RWPE1 (cell line): ENCODE measurements at regions not wholly inside any gene's neighbourhood (a gene's known extent, or its start where the extent isn't known, plus 50 kb on each side); places are given as distances from the start of the nearest gene placed in this dataset.

Experiments
- CTCF ChIA-PET: fragments of 350-600 bp; sonication (Branson Sonifier 250); formaldehyde crosslinking; extraction: SDS; loops from one replicate; lab custom pipeline; 2021; lab: Yijun Ruan, JAX
- POLR2A ChIA-PET: fragments of 400-600 bp; formaldehyde crosslinking; extraction: SDS; loops from one replicate; lab custom pipeline; 2020; ENCODE audit warnings: antibody characterized with exemption; ENCODE audit not compliant: low non-redundant PET; lab: Yijun Ruan, JAX
- DNase-seq: peaks from one replicate; pipeline ENCODE4 v3.0.0; 2012; ENCODE audit warnings: low spot score
- H3K27ac ChIP-seq: fragments of 450-650 bp; 2 replicates; pipeline ENCODE4 v1.5.1; 2017
- CTCF ChIP-seq: fragments of 450-650 bp; conservative IDR thresholded peaks from 2 replicates; pipeline ENCODE4 v1.5.1; 2017; ENCODE audit warnings: low read depth, mild to moderate bottlenecking

- no peak overlapping the region for H3K27ac ChIP-seq
- DNase-seq = no peak
- ChIA-PET POLR2A (no interaction called here), CTCF (no interaction called here)
- no peak for TF ChIP-seq CTCF
Measured at GRCh38 chr13:99871249-99871898, 100.2 kb downstream of the ZIC5 start.

- no peak for DNase-seq
- H3K27ac ChIP-seq = no peak overlapping the region
- no peak for TF ChIP-seq CTCF
- ChIA-PET CTCF (no interaction called here), POLR2A (no interaction called here)
Measured at GRCh38 chr13:99870541-99870940, 101.0 kb downstream of the ZIC5 start.

GRCh38 chr13:99869830-99870229, 101.7 kb downstream of the ZIC5 start:
- TF ChIP-seq CTCF = no peak
- no peak for DNase-seq
- ChIA-PET POLR2A (no interaction called here), CTCF (no interaction called here)
- no peak overlapping the region for H3K27ac ChIP-seq

- CTCF ChIA-PET = interaction anchor here (0.7 kb wide), 1 partner anchor 100 kb away, joined by 3 read pairs; no protein-coding TSS in a partner anchor
Measured at GRCh38 chr13:99868767-99869166, 102.8 kb downstream of the ZIC5 start.

GRCh38 chr13:99867535-99868257, 103.9 kb downstream of the ZIC5 start:
- no peak for TF ChIP-seq CTCF
- CTCF ChIA-PET = no interaction called here
- no peak overlapping the region for H3K27ac ChIP-seq
- POLR2A ChIA-PET = interaction anchor here (0.6 kb wide), 1 partner anchor 122 kb away, joined by 5 read pairs; no protein-coding TSS in a partner anchor
- DNase-seq = no peak

More at GRCh38 chr13:99868767-99869166, 102.8 kb downstream of the ZIC5 start:
- no peak overlapping the region for H3K27ac ChIP-seq
- DNase-seq = no peak
- POLR2A ChIA-PET = no interaction called here
- TF ChIP-seq CTCF = no peak

- no peak for DNase-seq
- ChIA-PET POLR2A (no interaction called here), CTCF (no interaction called here)
- no peak overlapping the region for H3K27ac ChIP-seq
- no peak for TF ChIP-seq CTCF
Measured at GRCh38 chr13:99866781-99867180, 104.8 kb downstream of the ZIC5 start.
